ENCODE measurements at regions not wholly inside any gene's neighbourhood (a gene's known extent, or its start where the extent isn't known, plus 50 kb on each side); places are given as distances from the start of the nearest gene placed in this dataset.

GRCh38 chr3:150238048-150238802 is 169.9 kb upstream of the TSC22D2 start:
- TF ChIP-seq POLR2AphosphoS5 (IDR thresholded peaks at IDR 0.05; ENCODE audit: control insufficient read depth, insufficient read depth, low read depth, low read length) = no peak
- TF ChIP-seq NFYB (IDR thresholded peaks at IDR 0.05; ENCODE audit: extremely low read depth, insufficient read length) = no peak
- no peak for TF ChIP-seq ELK3 (CRISPR knock-in tag; IDR thresholded peaks at IDR 0.05)
- no peak for TF ChIP-seq PHF8 (IDR thresholded peaks at IDR 0.05; ENCODE audit: borderline replicate concordance, low read length)
- no peak for TF ChIP-seq STAT5A (IDR thresholded peaks at IDR 0.05; ENCODE audit: borderline replicate concordance, low read length)
